Mesothelial cell of epicardium (in vitro differentiated cells): ENCODE measurements at regions not wholly inside any gene's neighbourhood (a gene's known extent, or its start where the extent isn't known, plus 50 kb on each side); places are given as distances from the start of the nearest gene placed in this dataset.

ENCODE experiments used
- DNase-seq, 2 experiments: peaks; one replicate each; pipeline ENCODE4 v3.0.0; 2021; ENCODE audit warnings: low spot score in 2 of 2; ENCODE audit not compliant: unreplicated experiment in 2 of 2
- H3K27ac Mint-ChIP-seq: 2 replicates; pipeline ENCODE4 v1.8.0; 2021; ENCODE audit warnings: mixed read lengths
- H3K27me3 Mint-ChIP-seq: 2 replicates; pipeline ENCODE4 v1.8.0; 2021; ENCODE audit warnings: low read depth, mixed read lengths
- H3K36me3 Mint-ChIP-seq: 2 replicates; pipeline ENCODE4 v1.8.0; 2021; ENCODE audit warnings: mixed read lengths
- H3K4me1 Mint-ChIP-seq: 2 replicates; pipeline ENCODE4 v1.8.0; 2021; ENCODE audit warnings: mixed read lengths
- H3K4me3 Mint-ChIP-seq: 2 replicates; pipeline ENCODE4 v1.8.0; 2021; ENCODE audit warnings: mild to moderate bottlenecking, moderate library complexity, mixed read lengths
- H3K9me3 Mint-ChIP-seq: 2 replicates; pipeline ENCODE4 v1.8.0; 2021; ENCODE audit warnings: mixed read lengths
- CTCF ChIP-seq: fragments of 200-600 bp; sonication (generic); IDR thresholded peaks from one replicate; pipeline ENCODE4 v1.5.0; 2021; ENCODE audit warnings: antibody characterized with exemption; ENCODE audit not compliant: unreplicated experiment

GRCh38 chr9:75431375-75431774 is 343.1 kb downstream of the OSTF1 start:
- DNase-seq: no peak
- Mint-ChIP-seq H3K4me1 (peaks cover 10% of the 10 kb centered on the region), H3K36me3 (no peaks in the 10 kb centered on the region), H3K4me3 (no peak overlapping the region), H3K27ac (no peak overlapping the region), H3K9me3 (no peaks in the 10 kb centered on the region), H3K27me3 (peaks cover 48% of the 10 kb centered on the region)
- no peak for TF ChIP-seq CTCF

GRCh38 chr9:75432386-75432785 is 344.1 kb downstream of the OSTF1 start:
- no peak overlapping the region for H3K4me3 Mint-ChIP-seq
- H3K4me1 Mint-ChIP-seq: peaks cover 10% of the 10 kb centered on the region
- H3K27ac Mint-ChIP-seq: no peak overlapping the region
- no peak for DNase-seq
- no peaks in the 10 kb centered on the region for H3K9me3 Mint-ChIP-seq
- H3K36me3 Mint-ChIP-seq: no peaks in the 10 kb centered on the region
- TF ChIP-seq CTCF: no peak
- H3K27me3 Mint-ChIP-seq: peaks cover 38% of the 10 kb centered on the region

GRCh38 chr9:75432888-75433287 is 344.6 kb downstream of the OSTF1 start:
- H3K36me3 Mint-ChIP-seq: no peaks in the 10 kb centered on the region
- peaks cover 34% of the 10 kb centered on the region for H3K27me3 Mint-ChIP-seq
- no peak for TF ChIP-seq CTCF
- DNase-seq: no peak
- no peaks in the 10 kb centered on the region for H3K9me3 Mint-ChIP-seq
- no peak overlapping the region for H3K27ac Mint-ChIP-seq
- no peak overlapping the region for H3K4me3 Mint-ChIP-seq
- H3K4me1 Mint-ChIP-seq: peaks cover 10% of the 10 kb centered on the region

GRCh38 chr9:75438716-75439115 is 350.4 kb downstream of the OSTF1 start:
- Mint-ChIP-seq H3K9me3 (peaks cover 6% of the 10 kb centered on the region), H3K4me3 (no peak overlapping the region), H3K36me3 (no peaks in the 10 kb centered on the region), H3K27me3 (peaks cover 19% of the 10 kb centered on the region), H3K27ac (no peak overlapping the region), H3K4me1 (peaks cover 2% of the 10 kb centered on the region)
- no peak for TF ChIP-seq CTCF
- DNase-seq: no peak

GRCh38 chr9:75440914-75441313 is 352.6 kb downstream of the OSTF1 start:
- H3K9me3 Mint-ChIP-seq: peaks cover 11% of the 10 kb centered on the region
- H3K4me1 Mint-ChIP-seq: peaks cover 2% of the 10 kb centered on the region
- no peak overlapping the region for H3K4me3 Mint-ChIP-seq
- DNase-seq: no peak
- no peak overlapping the region for H3K27ac Mint-ChIP-seq
- TF ChIP-seq CTCF: no peak
- H3K36me3 Mint-ChIP-seq: no peaks in the 10 kb centered on the region
- peaks cover 4% of the 10 kb centered on the region for H3K27me3 Mint-ChIP-seq

GRCh38 chr9:75445144-75445543 is 356.8 kb downstream of the OSTF1 start:
- no peak overlapping the region for H3K4me3 Mint-ChIP-seq
- peaks cover 2% of the 10 kb centered on the region for H3K27me3 Mint-ChIP-seq
- no peak for TF ChIP-seq CTCF
- no peak for DNase-seq
- H3K36me3 Mint-ChIP-seq: no peaks in the 10 kb centered on the region
- H3K4me1 Mint-ChIP-seq: peaks cover 23% of the 10 kb centered on the region
- H3K9me3 Mint-ChIP-seq: peaks cover 11% of the 10 kb centered on the region
- H3K27ac Mint-ChIP-seq: no peak overlapping the region
